GM13977 (cell line): ENCODE measurements at regions not wholly inside any gene's neighbourhood (a gene's known extent, or its start where the extent isn't known, plus 50 kb on each side); places are given as distances from the start of the nearest gene placed in this dataset.

Experiments used
- DNase-seq: peaks from one replicate; pipeline ENCODE4 v3.0.0; 2012; ENCODE audit warnings: low spot score
- in situ Hi-C: fragments of 300-500 bp; cut with MboI; formaldehyde crosslinking; loops from one replicate; pipeline ENCODE4 v1.12.0; 2022; ENCODE audit warnings: low sequenced_read_pairs, low pct_unique_long_range_greater_than_20kb, mixed read lengths, inconsistent platforms; ENCODE audit not compliant: unreplicated experiment
- TF ChIP-seq, protein P1 (sequence below): IDR thresholded peaks from 2 replicates; pipeline ENCODE4 v1.5.1; 2012; ENCODE audit warnings: mild to moderate bottlenecking, control low read depth; ENCODE audit not compliant: insufficient read depth; ENCODE audit errors: extremely low read depth, missing control alignments

DNA sequence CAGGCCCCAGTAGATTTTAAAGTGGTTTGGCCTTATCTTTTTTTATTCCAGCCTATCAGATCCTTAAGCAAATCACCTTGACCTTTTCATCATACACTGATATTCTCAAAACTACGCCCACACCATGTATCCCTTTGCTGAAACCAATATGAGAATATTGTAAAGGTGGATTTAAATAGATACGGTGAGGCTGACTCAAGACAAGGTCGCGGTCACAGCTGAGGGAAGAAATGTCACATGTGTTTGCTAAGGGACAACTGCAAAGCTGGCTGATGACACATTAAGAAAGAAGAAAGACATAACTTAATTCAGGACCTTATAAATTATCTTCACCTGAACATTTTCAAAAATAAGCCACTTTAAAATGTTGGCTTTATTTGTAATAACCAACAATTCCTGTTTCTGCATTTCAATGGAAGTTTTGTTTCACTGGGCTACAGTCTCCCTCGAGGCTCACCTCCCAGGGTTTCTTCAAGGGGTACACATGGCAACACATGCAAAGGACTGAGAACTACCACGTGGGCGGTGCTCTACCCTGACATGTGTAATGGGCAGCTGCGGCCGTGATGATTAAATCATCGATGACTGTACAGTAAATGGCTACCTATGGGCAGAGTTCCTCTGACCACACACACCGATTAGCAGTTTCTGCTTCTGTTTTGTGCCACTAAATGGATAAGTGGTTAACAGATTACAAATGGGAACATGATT, 189.5 kb downstream of the SIPA1L2 start:
- no peak for DNase-seq
- TF ChIP-seq, protein P1, sequence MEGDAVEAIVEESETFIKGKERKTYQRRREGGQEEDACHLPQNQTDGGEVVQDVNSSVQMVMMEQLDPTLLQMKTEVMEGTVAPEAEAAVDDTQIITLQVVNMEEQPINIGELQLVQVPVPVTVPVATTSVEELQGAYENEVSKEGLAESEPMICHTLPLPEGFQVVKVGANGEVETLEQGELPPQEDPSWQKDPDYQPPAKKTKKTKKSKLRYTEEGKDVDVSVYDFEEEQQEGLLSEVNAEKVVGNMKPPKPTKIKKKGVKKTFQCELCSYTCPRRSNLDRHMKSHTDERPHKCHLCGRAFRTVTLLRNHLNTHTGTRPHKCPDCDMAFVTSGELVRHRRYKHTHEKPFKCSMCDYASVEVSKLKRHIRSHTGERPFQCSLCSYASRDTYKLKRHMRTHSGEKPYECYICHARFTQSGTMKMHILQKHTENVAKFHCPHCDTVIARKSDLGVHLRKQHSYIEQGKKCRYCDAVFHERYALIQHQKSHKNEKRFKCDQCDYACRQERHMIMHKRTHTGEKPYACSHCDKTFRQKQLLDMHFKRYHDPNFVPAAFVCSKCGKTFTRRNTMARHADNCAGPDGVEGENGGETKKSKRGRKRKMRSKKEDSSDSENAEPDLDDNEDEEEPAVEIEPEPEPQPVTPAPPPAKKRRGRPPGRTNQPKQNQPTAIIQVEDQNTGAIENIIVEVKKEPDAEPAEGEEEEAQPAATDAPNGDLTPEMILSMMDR = no peak
- in situ Hi-C loops = no loop called here

DNA sequence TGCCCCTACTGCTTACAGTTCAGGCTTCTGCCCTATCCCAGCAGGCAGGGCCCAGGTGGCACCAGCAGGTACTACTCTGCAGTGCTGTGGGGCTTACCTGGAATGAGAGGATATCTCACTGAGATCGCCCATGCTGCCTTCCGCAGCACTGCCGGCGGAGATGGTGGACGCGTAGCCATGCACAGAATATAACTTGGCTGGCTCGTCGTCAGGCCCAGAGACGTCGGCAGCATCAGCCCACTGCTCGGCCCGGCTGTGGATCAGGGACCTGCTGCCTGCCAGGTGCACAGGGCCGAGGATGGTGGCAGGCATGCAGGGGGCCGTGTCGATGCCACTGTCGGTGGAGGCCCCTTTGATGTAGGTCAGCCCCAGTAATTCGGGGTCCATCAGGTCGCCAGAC, 190.9 kb downstream of the SIPA1L2 start:
- TF ChIP-seq, protein P1 = no peak
- in situ Hi-C loops = no loop called here
- DNase-seq = no peak

DNA sequence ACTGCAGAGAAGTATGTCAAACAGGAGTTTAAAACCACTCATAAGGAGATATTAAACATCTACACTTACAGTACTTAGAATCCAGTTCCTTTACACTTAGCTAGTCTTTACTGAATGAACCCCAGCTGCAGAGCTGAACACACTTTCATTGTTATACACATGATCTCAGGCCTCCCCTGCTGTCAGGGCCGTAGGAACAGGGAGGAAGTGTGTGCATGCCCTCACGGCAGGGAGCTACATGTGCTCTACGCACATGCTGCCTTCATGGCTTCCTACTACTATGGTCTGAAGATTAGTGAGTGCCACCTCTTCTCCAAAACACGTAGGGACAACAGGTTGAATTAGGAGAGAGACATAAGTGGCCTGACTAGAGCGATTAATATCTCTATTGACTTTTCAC, 191.5 kb downstream of the SIPA1L2 start:
- TF ChIP-seq, protein P1 = no peak
- in situ Hi-C loops = no loop called here
- DNase-seq = no peak

DNA sequence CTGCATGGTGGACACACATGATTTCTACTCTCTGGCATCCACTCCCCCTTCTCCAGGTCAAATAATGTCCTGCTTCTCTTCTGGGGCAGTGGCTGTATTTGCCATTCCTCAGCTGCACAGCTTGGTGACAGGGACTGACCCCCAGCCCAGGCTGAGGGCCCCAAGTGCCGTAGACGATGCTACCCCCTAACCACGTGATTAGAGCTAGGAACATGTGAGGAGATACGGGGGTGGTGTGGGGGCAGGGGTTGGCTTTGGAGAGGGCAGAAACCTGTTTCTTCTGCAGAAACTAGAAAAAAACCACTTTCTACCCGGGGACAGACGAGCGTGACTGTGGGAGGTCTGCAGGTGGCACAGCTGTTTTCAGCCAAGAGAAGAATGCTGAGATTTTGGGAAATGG, 192.4 kb downstream of the SIPA1L2 start:
- TF ChIP-seq, protein P1 = no peak
- in situ Hi-C loops = no loop called here
- DNase-seq = no peak

DNA sequence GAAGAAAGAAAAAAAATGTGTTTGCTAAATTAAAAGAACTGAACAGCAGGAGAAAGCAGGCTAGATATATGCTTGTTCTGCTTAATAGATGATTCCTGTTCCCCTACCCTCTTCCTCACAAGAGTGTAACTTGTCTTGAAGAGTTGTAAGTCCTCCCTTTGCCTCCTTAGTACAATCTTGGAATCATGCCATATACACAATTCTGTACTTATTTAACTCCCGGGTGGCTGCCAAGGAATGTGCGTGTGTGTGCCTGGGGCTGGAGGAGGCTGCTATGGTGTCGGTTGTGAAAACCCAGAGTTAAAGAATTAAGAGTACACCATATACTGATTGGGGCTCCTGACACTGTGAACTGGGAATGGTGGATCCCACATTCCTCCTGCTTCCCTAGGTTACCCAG, 194.2 kb downstream of the SIPA1L2 start:
- TF ChIP-seq, protein P1 = no peak
- no peak for DNase-seq
- in situ Hi-C loops = no loop called here

DNA sequence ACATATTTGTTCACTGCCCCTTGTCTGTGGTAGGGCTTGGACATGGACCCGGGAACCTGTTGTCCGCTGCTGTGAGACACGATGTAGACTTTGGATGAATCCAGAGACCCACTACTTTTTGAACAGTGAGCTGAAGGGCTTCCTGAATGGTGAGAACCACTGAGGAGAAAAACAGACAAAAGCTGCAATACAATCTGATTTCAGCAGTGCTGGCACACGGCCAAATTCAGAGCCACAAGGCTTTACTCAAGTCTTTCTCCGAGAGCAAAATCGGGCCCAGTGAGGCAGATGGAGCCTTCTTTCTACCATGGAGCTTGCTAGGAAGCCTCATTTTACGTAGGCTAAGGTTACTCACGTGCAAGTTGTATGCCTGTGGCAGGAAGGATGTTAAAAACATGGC, 197.6 kb downstream of the SIPA1L2 start:
- in situ Hi-C loops = no loop called here
- no peak for DNase-seq
- TF ChIP-seq, protein P1 = no peak
